GM23248 (cell line): ENCODE measurements at regions not wholly inside any gene's neighbourhood (a gene's known extent, or its start where the extent isn't known, plus 50 kb on each side); places are given as distances from the start of the nearest gene placed in this dataset.

Experiments used
- EZH2 ChIP-seq: fragments of 200-600 bp; sonication (generic); IDR thresholded peaks from 2 replicates; pipeline ENCODE4 v1.6.1; 2018; ENCODE audit warnings: antibody characterized with exemption, mild to moderate bottlenecking; ENCODE audit not compliant: insufficient read depth, poor library complexity, severe bottlenecking
- EZH2phosphoT487 ChIP-seq: fragments of 200-600 bp; sonication (generic); IDR thresholded peaks from 2 replicates; pipeline ENCODE4 v1.6.1; 2018; ENCODE audit warnings: antibody characterized with exemption, moderate library complexity, mild to moderate bottlenecking, low read depth; ENCODE audit not compliant: insufficient read depth

- no peak for TF ChIP-seq EZH2
- no peak for TF ChIP-seq EZH2phosphoT487
Observed at GRCh38 chr6:113496166-113496565, 361.0 kb upstream of the MARCKS start.
